Trophoblast cell (in vitro differentiated cells and primary cell): ENCODE measurements at regions not wholly inside any gene's neighbourhood (a gene's known extent, or its start where the extent isn't known, plus 50 kb on each side); places are given as distances from the start of the nearest gene placed in this dataset.
A peak's percentile ranks its signal among the peaks of the same experiment; 100 is the strongest.

Experiments used
- DNase-seq, 2 donors: peaks; one replicate each; pipeline ENCODE4 v3.0.0-alpha.2; 2016
- H2AFZ ChIP-seq: 2 replicates; pipeline ENCODE4 v1.6.1; 2013; ENCODE audit warnings: low read length, moderate library complexity, mild to moderate bottlenecking; ENCODE audit not compliant: insufficient read depth, poor library complexity
- H2AK5ac ChIP-seq: 2 replicates; pipeline ENCODE4 v1.6.1; 2013; ENCODE audit warnings: mild to moderate bottlenecking, low read length
- H2BK120ac ChIP-seq: 2 replicates; pipeline ENCODE4 v1.6.1; 2013; ENCODE audit warnings: low read length, mild to moderate bottlenecking, moderate library complexity; ENCODE audit not compliant: insufficient read depth, poor library complexity
- H2BK12ac ChIP-seq: 2 replicates; pipeline ENCODE4 v1.6.1; 2013; ENCODE audit warnings: mild to moderate bottlenecking, low read length, moderate library complexity
- H2BK5ac ChIP-seq: 2 replicates; pipeline ENCODE4 v1.6.1; 2013; ENCODE audit warnings: low read length, low read depth, moderate library complexity, mild to moderate bottlenecking; ENCODE audit not compliant: poor library complexity
- H3K14ac ChIP-seq: 2 replicates; pipeline ENCODE4 v1.6.1; 2013; ENCODE audit warnings: mild to moderate bottlenecking, low read length
- H3K18ac ChIP-seq: 2 replicates; pipeline ENCODE4 v1.6.1; 2013; ENCODE audit warnings: mild to moderate bottlenecking, low read length
- H3K23ac ChIP-seq: 2 replicates; pipeline ENCODE4 v1.6.1; 2013; ENCODE audit warnings: low read length
- H3K27ac ChIP-seq: 2 replicates; pipeline ENCODE4 v1.5.1; 2013; ENCODE audit warnings: low read depth, mild to moderate bottlenecking, inconsistent platforms, low read length, moderate library complexity
- H3K27me3 ChIP-seq: 2 replicates; pipeline ENCODE4 v1.6.1; 2013; ENCODE audit warnings: inconsistent platforms, mild to moderate bottlenecking, low read length, moderate library complexity; ENCODE audit not compliant: insufficient read depth
- H3K36me3 ChIP-seq, 2 experiments: 1 replicate in 1 of 2; 2 replicates in 1 of 2; pipeline ENCODE4 v1.6.1; 2013; ENCODE audit warnings: low read length in 2 of 2, mild to moderate bottlenecking in 2 of 2, moderate library complexity in 1 of 2; ENCODE audit not compliant: insufficient read depth in 2 of 2, control insufficient read depth in 1 of 2
- H3K4ac ChIP-seq: 2 replicates; pipeline ENCODE4 v1.6.1; 2013; ENCODE audit warnings: low read depth, mild to moderate bottlenecking, low read length, moderate library complexity
- H3K4me1 ChIP-seq, 2 experiments: 1 replicate in 1 of 2; 2 replicates in 1 of 2; pipeline ENCODE4 v1.6.1; 2013; ENCODE audit warnings: low read length in 2 of 2, mild to moderate bottlenecking in 2 of 2, moderate library complexity in 1 of 2; ENCODE audit not compliant: insufficient read depth in 2 of 2, control insufficient read depth in 1 of 2
- H3K4me2 ChIP-seq: 2 replicates; pipeline ENCODE4 v1.6.1; 2013; ENCODE audit warnings: inconsistent platforms, mild to moderate bottlenecking, low read length, moderate library complexity
- H3K4me3 ChIP-seq: 2 replicates; pipeline ENCODE4 v1.5.1; 2013; ENCODE audit warnings: mild to moderate bottlenecking, low read depth, low read length, inconsistent platforms
- H3K79me1 ChIP-seq: one replicate; pipeline ENCODE4 v1.6.1; 2013; ENCODE audit warnings: low read length
- H3K79me2 ChIP-seq: 2 replicates; pipeline ENCODE4 v1.6.1; 2013; ENCODE audit warnings: low read length, mild to moderate bottlenecking; ENCODE audit not compliant: control insufficient read depth, insufficient read depth, poor library complexity
- H3K9ac ChIP-seq: 2 replicates; pipeline ENCODE4 v1.6.1; 2013; ENCODE audit warnings: mild to moderate bottlenecking, low read length
- H3K9me3 ChIP-seq: 2 replicates; pipeline ENCODE4 v1.6.1; 2013; ENCODE audit warnings: low read depth, mild to moderate bottlenecking, control low read depth, inconsistent platforms, low read length; ENCODE audit not compliant: insufficient read depth
- H4K12ac ChIP-seq: 2 replicates; pipeline ENCODE4 v1.6.1; 2013; ENCODE audit warnings: low read depth, mild to moderate bottlenecking, low read length, moderate library complexity
- H4K8ac ChIP-seq: 2 replicates; pipeline ENCODE4 v1.6.1; 2013; ENCODE audit warnings: low read depth, mild to moderate bottlenecking, low read length, moderate library complexity
- H4K91ac ChIP-seq: one replicate; pipeline ENCODE4 v1.6.1; 2013; ENCODE audit warnings: low read depth, mild to moderate bottlenecking, low read length, moderate library complexity
- WGBS: extraction: QIAGEN DNeasy Blood & Tissue Kit; methylation state at CpG from one replicate; pipeline ENCODE4 v1.1.7; 2013; ENCODE audit warnings: missing lambda C conversion rate; ENCODE audit not compliant: insufficient read length, insufficient coverage; ENCODE audit errors: extremely low coverage; 5-methylcytosine and 5-hydroxymethylcytosine counted together

GRCh38 chr2:122077771-122078170 is 322.3 kb downstream of the TSN start:
- no peak for DNase-seq
- Histone ChIP-seq H2AK5ac (peak overlapping the region; percentile 64), H3K36me3 (no peaks in the 10 kb centered on the region), H3K18ac (no peak overlapping the region), H3K4ac (no peak overlapping the region), H2BK5ac (no peak overlapping the region), H3K27ac (peak overlapping the region; percentile 37), H3K9me3 (no peaks in the 10 kb centered on the region), H2BK120ac (peak overlapping the region; percentile 53), H3K23ac (no peak overlapping the region), H3K14ac (peak overlapping the region; percentile 14), H4K91ac (peak overlapping the region; percentile 66), H3K79me2 (no peaks in the 10 kb centered on the region), H2BK12ac (no peak overlapping the region), H3K9ac (no peak overlapping the region), H3K4me2 (no peak overlapping the region), H3K27me3 (no peaks in the 10 kb centered on the region), H3K4me3 (no peak overlapping the region), H3K4me1 (peaks cover 14% of the 10 kb centered on the region in 2 experiments), H4K8ac (no peak overlapping the region), H4K12ac (no peak overlapping the region), H2AFZ (no peak overlapping the region), H3K79me1 (peaks cover 3% of the 10 kb centered on the region)
- WGBS, result no CpG with 5 or more reads among the region's 4 CpGs

- DNase-seq, result peak; percentile 22 to 62
- Histone ChIP-seq H2BK5ac (no peak overlapping the region), H3K9me3 (no peaks in the 10 kb centered on the region), H4K91ac (no peak overlapping the region), H3K4me2 (no peak overlapping the region), H2BK120ac (no peak overlapping the region), H3K4me1 (peaks cover 9 to 12% of the 10 kb centered on the region in 2 experiments), H4K8ac (no peak overlapping the region), H3K9ac (no peak overlapping the region), H3K36me3 (no peaks in the 10 kb centered on the region), H3K18ac (no peak overlapping the region), H2AFZ (no peak overlapping the region), H4K12ac (no peak overlapping the region), H2BK12ac (no peak overlapping the region), H2AK5ac (no peak overlapping the region), H3K27me3 (no peaks in the 10 kb centered on the region), H3K79me2 (no peaks in the 10 kb centered on the region), H3K4me3 (no peak overlapping the region), H3K23ac (no peak overlapping the region), H3K4ac (no peak overlapping the region), H3K14ac (no peak overlapping the region), H3K79me1 (peaks cover 3% of the 10 kb centered on the region), H3K27ac (peak overlapping the region; percentile 54)
- WGBS, result no CpG with 5 or more reads among the region's 3 CpGs
Measured at GRCh38 chr2:122078451-122078850, 323.0 kb downstream of the TSN start.

GRCh38 chr2:122079844-122080243 is 324.4 kb downstream of the TSN start:
- Histone ChIP-seq H4K8ac (no peak overlapping the region), H3K79me1 (peaks cover 3% of the 10 kb centered on the region), H3K9me3 (no peaks in the 10 kb centered on the region), H3K36me3 (no peaks in the 10 kb centered on the region), H2BK5ac (no peak overlapping the region), H3K4me3 (no peak overlapping the region), H3K4me2 (no peak overlapping the region), H4K91ac (no peak overlapping the region), H3K27ac (no peak overlapping the region), H3K23ac (no peak overlapping the region), H3K18ac (no peak overlapping the region), H3K9ac (no peak overlapping the region), H3K14ac (no peak overlapping the region), H2BK12ac (peak overlapping the region; percentile 87), H4K12ac (no peak overlapping the region), H2AFZ (no peak overlapping the region), H3K27me3 (no peaks in the 10 kb centered on the region), H2BK120ac (no peak overlapping the region), H2AK5ac (no peak overlapping the region), H3K4ac (no peak overlapping the region), H3K4me1 (peaks cover 9 to 12% of the 10 kb centered on the region in 2 experiments), H3K79me2 (no peaks in the 10 kb centered on the region)
- WGBS, result no CpG with 5 or more reads among the region's 3 CpGs
- no peak for DNase-seq

GRCh38 chr2:122080316-122080715 is 324.9 kb downstream of the TSN start:
- no peak for DNase-seq
- H3K9ac ChIP-seq, result no peak overlapping the region
- H3K27ac ChIP-seq, result no peak overlapping the region
- H3K79me1 ChIP-seq, result peaks cover 3% of the 10 kb centered on the region
- no peaks in the 10 kb centered on the region for H3K9me3 ChIP-seq
- H3K18ac ChIP-seq, result no peak overlapping the region
- H3K36me3 ChIP-seq, result no peaks in the 10 kb centered on the region
- no peak overlapping the region for H4K12ac ChIP-seq
- H2AK5ac ChIP-seq, result no peak overlapping the region
- H3K4ac ChIP-seq, result no peak overlapping the region
- no peak overlapping the region for H4K8ac ChIP-seq
- H3K4me3 ChIP-seq, result no peak overlapping the region
- H3K27me3 ChIP-seq, result no peaks in the 10 kb centered on the region
- WGBS, result no CpG with 5 or more reads among the region's 4 CpGs
- no peak overlapping the region for H2BK120ac ChIP-seq
- H3K4me2 ChIP-seq, result no peak overlapping the region
- peaks cover 9 to 12% of the 10 kb centered on the region in 2 experiments for H3K4me1 ChIP-seq
- H2BK5ac ChIP-seq, result no peak overlapping the region
- no peak overlapping the region for H2AFZ ChIP-seq
- H3K14ac ChIP-seq, result no peak overlapping the region
- H2BK12ac ChIP-seq, result no peak overlapping the region
- H3K23ac ChIP-seq, result no peak overlapping the region
- no peaks in the 10 kb centered on the region for H3K79me2 ChIP-seq
- H4K91ac ChIP-seq, result no peak overlapping the region
